ENCODE measurements at regions not wholly inside any gene's neighbourhood (a gene's known extent, or its start where the extent isn't known, plus 50 kb on each side); places are given as distances from the start of the nearest gene placed in this dataset.

DNA sequence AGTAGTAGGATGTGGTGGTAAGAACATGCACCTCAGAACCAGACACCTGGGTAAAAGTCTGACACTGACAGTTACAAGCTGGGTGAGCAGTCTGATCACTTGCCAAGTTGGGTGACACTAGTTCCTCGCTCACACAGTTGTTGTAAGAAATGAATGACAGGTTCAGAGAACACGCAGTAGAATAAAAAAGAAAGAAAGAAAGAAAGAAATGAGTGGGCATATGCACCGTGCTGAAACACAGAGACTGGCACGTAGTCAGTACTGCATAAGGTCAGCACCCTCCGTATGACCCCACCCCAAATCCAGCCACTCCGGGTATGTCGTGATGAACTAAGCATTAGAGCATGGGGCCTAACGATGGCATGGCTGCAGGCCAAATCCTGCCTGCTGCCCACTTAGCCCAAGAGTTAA lies 90.6 kb downstream of the GLUL start:
- H3K9me2 ChIP-seq (ENCODE audit: insufficient read depth) = no peaks in the 10 kb centered on the region
- DNase-seq (ENCODE audit: low read depth, low spot score) = no peak
- no peak overlapping the region for H3K4me3 ChIP-seq (replicated peaks in 1 of 2; ENCODE audit: low read depth in 1 of 2, low read length in 2 of 2)
- RAD21 ChIA-PET (ENCODE audit: low non-redundant PET in 1 of 2, low total read pairs in 2 of 2, uncharacterized antibody in 2 of 2, unreplicated experiment in 2 of 2) = no interaction called here
- no peak for ATAC-seq
- no peaks in the 10 kb centered on the region for H3K9me3 ChIP-seq (ENCODE audit: control insufficient read depth in 1 of 2, insufficient read depth in 1 of 2, low read depth in 1 of 2, low read length in 2 of 2)
- POLR2A ChIA-PET = no interaction called here
- BruUV-seq (replicated peaks) = no TSS peak
- no peaks in the 10 kb centered on the region for H3K79me2 ChIP-seq (ENCODE audit: insufficient read depth, low read length)
- no peaks in the 10 kb centered on the region for H3K36me3 ChIP-seq (ENCODE audit: control insufficient read depth in 1 of 2, insufficient read depth in 2 of 2, low read length in 2 of 2)
- CTCF ChIA-PET = no interaction called here
- no peak overlapping the region for H2AFZ ChIP-seq (ENCODE audit: low read depth, low read length, poor library complexity, severe bottlenecking)
- H4K20me1 ChIP-seq (ENCODE audit: insufficient read depth) = no peaks in the 10 kb centered on the region
- no peak overlapping the region for H3K9ac ChIP-seq (ENCODE audit: low read length)
- no peak overlapping the region for H3K27ac ChIP-seq (ENCODE audit: low read depth, low read length)
- no peak overlapping the region for H3K4me2 ChIP-seq (ENCODE audit: low read length)
- peaks cover 0 to 5% of the 10 kb centered on the region in 2 experiments; a peak in 1 of 4 replicates for H3K4me1 ChIP-seq (ENCODE audit: control insufficient read depth in 1 of 2, insufficient read depth in 2 of 2, low read length in 2 of 2)
- H3K27me3 ChIP-seq (ENCODE audit: insufficient read depth, low read length) = no peaks in the 10 kb centered on the region
- TF ChIP-seq EZH2 (IDR thresholded peaks at IDR 0.05) (no peak), FOSL1 (IDR thresholded peaks at IDR 0.05; ENCODE audit: low read depth) (no peak), YY1 (IDR thresholded peaks at IDR 0.05; ENCODE audit: extremely low read depth, insufficient replicate concordance, low read depth, low read length) (no peak), SP1 (IDR thresholded peaks at IDR 0.05; ENCODE audit: low read depth) (no peak), EGR1 (IDR thresholded peaks at IDR 0.05; ENCODE audit: low read depth) (no peak), POLR2AphosphoS5 (IDR thresholded peaks at IDR 0.05; ENCODE audit: low read depth, low read length) (no peak), POLR2A (IDR thresholded peaks at IDR 0.05; ENCODE audit: borderline replicate concordance, extremely low read depth, insufficient read depth, insufficient read length) (no peak)
- TF ChIP-seq, protein P1, sequence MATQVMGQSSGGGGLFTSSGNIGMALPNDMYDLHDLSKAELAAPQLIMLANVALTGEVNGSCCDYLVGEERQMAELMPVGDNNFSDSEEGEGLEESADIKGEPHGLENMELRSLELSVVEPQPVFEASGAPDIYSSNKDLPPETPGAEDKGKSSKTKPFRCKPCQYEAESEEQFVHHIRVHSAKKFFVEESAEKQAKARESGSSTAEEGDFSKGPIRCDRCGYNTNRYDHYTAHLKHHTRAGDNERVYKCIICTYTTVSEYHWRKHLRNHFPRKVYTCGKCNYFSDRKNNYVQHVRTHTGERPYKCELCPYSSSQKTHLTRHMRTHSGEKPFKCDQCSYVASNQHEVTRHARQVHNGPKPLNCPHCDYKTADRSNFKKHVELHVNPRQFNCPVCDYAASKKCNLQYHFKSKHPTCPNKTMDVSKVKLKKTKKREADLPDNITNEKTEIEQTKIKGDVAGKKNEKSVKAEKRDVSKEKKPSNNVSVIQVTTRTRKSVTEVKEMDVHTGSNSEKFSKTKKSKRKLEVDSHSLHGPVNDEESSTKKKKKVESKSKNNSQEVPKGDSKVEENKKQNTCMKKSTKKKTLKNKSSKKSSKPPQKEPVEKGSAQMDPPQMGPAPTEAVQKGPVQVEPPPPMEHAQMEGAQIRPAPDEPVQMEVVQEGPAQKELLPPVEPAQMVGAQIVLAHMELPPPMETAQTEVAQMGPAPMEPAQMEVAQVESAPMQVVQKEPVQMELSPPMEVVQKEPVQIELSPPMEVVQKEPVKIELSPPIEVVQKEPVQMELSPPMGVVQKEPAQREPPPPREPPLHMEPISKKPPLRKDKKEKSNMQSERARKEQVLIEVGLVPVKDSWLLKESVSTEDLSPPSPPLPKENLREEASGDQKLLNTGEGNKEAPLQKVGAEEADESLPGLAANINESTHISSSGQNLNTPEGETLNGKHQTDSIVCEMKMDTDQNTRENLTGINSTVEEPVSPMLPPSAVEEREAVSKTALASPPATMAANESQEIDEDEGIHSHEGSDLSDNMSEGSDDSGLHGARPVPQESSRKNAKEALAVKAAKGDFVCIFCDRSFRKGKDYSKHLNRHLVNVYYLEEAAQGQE (IDR thresholded peaks at IDR 0.05; ENCODE audit: low read depth) = no peak
- intact Hi-C loops (cut with micrococcal nuclease) = no loop called here

Data from HCT116 (cell line).